ENCODE measurements at regions not wholly inside any gene's neighbourhood (a gene's known extent, or its start where the extent isn't known, plus 50 kb on each side); places are given as distances from the start of the nearest gene placed in this dataset.

- DNase-seq, result no peak
- intact Hi-C loops (cut with DNase I), result no loop called here
- peak in 1 of 2 donors; percentile 41 for ATAC-seq
Observed at GRCh38 chrX:69018416-69019072, 146.7 kb downstream of the PJA1 start.

DNA sequence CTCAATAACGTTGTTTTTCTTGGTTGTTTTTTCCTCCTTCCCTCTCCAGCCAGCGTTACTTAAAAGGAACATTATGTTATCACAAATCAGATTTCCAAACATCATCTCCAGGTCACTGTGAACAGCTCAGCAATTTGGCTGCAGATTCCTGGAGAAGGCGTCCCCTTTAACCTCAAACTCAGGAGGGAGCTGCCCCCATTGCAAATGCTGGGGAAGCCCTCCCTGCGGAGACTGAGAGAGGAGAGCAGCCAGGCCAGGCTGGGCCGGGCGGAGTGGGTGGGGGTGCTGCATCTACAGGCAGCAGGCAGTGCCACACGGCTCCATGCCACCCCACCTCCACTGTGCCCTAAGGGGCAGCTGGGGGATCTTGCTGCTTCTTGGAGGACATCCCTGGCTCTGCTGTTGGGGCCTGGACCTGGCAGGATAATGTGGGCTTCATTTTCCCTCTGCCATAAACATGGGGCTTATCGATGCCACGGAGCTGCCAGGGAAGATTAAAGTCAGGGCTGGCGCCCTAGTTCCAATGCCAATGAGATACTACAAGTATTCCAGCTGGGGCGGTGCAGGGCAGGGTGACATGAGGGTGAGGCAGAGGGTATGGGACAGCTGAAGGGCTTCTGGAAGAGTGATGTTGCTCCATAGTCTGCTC is 148.8 kb downstream of the PJA1 start:
- intact Hi-C loops (cut with DNase I), result no loop called here
- DNase-seq, result no peak
- ATAC-seq, result peak; percentile 36 to 70

DNA sequence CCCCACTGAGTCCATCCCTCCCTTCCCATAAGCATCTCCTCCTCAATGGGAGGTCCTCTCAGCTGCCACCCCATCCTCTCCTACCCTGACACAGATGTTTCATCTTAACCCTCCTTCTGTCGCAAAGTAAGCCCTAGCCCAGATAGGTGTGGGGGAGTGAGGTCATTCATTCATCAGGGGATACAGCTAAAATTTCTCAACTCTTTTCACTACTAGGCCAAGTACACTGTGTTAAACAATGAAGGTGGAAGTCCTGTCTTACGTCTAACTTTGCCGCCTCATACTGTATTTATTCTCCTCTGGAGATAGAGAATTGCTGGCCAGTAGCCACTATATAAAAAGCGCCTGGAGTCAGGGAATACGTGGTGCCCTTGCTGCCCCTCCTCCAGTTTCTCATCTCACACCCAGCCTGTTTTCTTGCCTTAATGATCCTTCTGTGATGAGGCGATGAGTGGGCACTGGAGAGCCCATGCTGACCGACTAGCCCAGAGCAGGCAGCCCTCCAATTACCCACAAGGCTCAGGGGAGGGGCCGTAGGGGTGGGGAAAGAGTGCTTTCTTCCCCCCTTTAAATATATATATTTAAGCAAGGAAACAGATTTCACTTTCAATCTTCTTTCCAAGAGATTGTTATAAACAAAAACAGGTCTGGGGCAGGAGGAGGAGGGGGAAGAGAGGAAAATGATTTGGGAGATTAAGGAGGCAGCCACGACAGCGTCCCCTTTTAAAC is 149.5 kb downstream of the PJA1 start:
- DNase-seq (no peak), ATAC-seq (peak; percentile 42 to 51)
- intact Hi-C loops (cut with DNase I), result no loop called here

- intact Hi-C loops (cut with DNase I), result no loop called here
- no peak for ATAC-seq
- DNase-seq, result no peak
Observed at GRCh38 chrX:69015156-69015555, 150.1 kb downstream of the PJA1 start.

DNA sequence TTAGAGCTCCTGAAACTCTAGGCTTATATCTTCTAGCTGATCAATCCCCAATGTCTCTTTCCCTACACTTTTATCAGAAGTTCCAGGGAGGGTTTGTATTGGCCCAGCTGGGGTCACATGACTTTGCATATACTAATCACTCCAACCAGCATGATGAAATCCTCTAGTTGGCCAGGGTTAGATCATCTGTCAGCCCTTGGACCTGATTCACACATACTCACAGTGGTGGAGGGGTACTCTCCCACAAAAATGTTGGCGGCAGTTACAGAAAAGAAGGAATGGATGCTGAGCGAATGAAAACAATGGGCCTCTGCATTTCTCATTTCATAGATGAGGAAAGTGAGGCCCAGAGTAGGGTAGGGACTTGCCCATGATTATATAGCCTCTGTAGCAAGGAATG is 151.1 kb downstream of the PJA1 start:
- DNase-seq, result no peak
- intact Hi-C loops (cut with DNase I), result no loop called here

GRCh38 chrX:69010339-69010738 is 154.9 kb downstream of the PJA1 start:
- DNase-seq (no peak), ATAC-seq (no peak)
- intact Hi-C loops (cut with DNase I), result no loop called here

More for the DNA sequence above, 151.1 kb downstream of the PJA1 start:
- ATAC-seq, result peak in 1 of 2 donors; percentile 77

DNA sequence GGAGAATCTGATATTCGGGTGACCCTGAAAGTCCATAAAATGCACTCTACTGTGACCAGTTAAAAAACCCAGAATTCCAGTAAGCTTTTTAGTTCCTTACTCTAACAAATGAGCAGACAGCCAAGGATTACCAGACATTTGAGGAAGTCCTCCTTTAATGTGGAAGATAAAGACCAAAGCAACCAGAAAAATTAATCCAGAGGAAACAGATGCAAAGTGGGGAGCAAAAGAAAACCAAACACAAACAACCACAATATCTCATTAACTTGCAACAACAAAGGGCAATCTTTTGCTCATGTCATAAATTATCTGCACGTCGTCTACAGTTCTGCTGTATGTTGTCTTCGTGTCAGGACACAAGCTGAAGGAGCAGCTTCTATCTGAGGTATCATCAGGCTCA is 164.4 kb downstream of the PJA1 start:
- ATAC-seq (no peak), DNase-seq (no peak)
- intact Hi-C loops (cut with DNase I), result no loop called here

DNA sequence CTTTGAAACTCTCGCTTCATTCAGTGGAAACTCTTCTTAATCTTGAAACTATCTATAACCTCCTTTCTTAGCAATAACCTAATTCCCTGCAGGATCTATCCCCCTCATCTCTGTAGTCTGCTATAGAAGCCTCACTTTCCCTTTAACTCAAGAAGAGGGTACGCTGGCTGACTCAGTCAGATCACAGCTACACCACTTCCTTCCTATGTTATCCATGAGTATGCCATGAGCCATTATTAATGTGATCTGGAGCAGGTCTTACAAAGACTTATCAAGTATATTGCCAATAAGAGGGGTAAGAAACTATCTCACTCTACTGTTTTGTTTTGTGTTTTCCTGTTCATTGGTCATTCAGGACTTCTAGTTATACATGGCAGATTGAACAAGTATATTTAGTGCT is 165.3 kb downstream of the PJA1 start:
- no peak for DNase-seq
- intact Hi-C loops (cut with DNase I), result loop anchor here in 1 of 2 donors (5.0 kb wide), 1 partner anchor 63 kb away; no protein-coding TSS in a partner anchor
- ATAC-seq, result no peak

GRCh38 chrX:68999356-68999755 is 165.9 kb downstream of the PJA1 start:
- ATAC-seq (no peak), DNase-seq (no peak)
- intact Hi-C loops (cut with DNase I), result loop anchor here in 1 of 2 donors (5.0 kb wide), 1 partner anchor 62 kb away; no protein-coding TSS in a partner anchor

DNA sequence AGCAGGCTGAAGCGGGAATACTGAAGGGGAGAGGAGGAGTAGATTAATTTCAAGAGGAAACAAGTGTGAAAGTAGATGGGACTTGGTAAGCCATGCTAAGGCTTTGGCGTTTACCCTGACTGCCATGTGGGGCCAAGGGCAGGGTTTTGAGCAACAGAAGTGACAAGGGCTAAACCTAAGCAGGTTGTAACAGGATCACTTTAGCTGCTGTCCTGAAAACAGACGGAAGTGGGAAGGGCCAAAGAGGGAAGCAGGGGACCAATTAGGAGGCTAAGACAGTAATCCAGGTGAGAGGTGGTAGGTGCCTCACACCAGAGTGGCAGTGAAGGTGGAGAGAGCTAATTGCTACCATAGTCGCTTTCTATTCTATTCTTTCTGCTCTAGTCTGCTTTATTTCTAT is 166.5 kb downstream of the PJA1 start:
- intact Hi-C loops (cut with DNase I), result loop anchor here in 1 of 2 donors (5.0 kb wide), 1 partner anchor 61 kb away; no protein-coding TSS in a partner anchor
- ATAC-seq (no peak), DNase-seq (no peak)

DNA sequence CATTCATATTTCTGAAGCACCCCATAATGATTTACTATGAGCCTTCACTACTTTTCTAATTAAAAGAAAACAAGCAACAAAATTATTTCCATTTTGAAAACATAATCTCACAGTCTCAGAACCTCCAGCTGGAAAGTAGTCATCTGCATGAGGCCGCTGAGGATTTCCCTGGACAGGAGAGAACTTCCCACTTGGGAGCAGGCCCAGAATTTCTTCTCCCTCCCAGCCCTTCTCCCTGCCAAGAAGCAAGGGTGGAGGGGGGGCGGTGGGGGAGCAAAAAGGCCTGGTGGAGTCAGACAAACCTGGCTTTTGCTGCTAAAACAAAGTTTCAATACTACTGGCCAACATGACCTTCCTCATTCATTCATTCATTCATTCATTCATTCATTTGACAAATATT is 167.3 kb downstream of the PJA1 start:
- DNase-seq (peak; percentile 58), ATAC-seq (peak; percentile 69 to 71)
- intact Hi-C loops (cut with DNase I), result loop anchor here in 1 of 2 donors (5.0 kb wide), 1 partner anchor 61 kb away; no protein-coding TSS in a partner anchor

GRCh38 chrX:68997511-68997910 is 167.7 kb downstream of the PJA1 start:
- DNase-seq (no peak), ATAC-seq (no peak)
- intact Hi-C loops (cut with DNase I), result loop anchor here in 1 of 2 donors (5.0 kb wide), 1 partner anchor 60 kb away; no protein-coding TSS in a partner anchor

DNA sequence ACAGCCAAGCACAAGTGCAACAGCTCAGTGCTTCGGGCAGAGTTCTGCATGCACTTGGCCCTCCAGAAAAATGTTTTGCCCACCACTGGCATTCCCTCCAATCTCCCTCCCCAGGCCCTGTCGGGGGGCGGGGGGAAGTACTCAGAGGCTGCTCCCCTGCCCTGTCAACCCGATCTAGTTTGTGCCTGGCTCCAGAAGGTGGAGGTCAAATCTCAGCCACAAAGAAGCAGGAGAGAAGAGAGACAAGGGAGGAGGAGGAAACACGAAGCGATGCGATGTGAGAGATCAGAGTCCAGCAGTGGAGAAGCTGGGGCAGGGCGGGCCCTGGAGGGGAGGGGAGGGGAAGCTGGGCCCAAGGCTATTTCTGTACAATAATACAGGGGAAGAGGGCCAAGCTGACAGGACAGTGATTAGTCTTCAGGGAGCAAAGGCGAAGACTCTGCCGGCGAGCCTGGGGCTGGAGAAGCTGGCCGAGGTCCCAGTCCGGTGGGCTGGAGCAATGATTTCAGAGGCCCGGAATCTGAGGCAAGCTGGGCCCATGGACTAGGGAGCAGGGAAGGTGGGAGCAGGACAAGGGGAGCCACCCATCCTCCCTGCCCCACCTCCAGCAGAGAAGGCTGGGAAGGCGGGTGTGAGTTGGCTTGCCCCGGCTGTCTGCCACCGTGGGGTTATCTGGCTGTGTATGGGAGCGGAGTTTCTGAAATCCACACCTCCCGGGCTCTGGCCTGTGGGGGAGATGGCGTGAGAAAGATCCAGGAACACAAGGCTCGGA is 167.1 kb downstream of the EFNB1 start:
- peak; percentile 89 to 93 for ATAC-seq
- DNase-seq, result peak; percentile 61
- intact Hi-C loops (cut with DNase I), result loop anchor here in 1 of 2 donors (5.0 kb wide), 1 partner anchor 59 kb away; no protein-coding TSS in a partner anchor

DNA sequence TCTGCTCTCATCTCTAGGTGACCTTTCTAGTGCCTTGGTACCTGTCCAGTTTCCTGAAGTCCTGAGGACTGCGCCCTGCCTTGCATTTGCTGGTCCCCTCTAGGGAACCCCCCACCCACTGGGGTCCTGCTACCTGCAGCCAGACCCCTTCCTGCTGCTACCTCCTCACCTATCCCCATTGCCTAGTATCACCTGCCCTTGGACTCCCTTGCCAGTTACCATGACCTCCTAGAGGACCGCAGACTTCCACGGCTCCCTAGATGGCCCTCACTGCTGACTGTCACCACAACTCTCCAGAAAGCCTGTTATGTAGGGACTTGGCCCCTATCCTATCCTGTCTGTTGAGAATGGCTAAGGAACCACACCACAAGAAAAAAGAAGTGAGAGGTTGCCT is 166.6 kb downstream of the EFNB1 start:
- intact Hi-C loops (cut with DNase I), result loop anchor here in 1 of 2 donors (5.0 kb wide), 1 partner anchor 58 kb away; no protein-coding TSS in a partner anchor
- no peak for DNase-seq
- ATAC-seq, result peak; percentile 12

DNA sequence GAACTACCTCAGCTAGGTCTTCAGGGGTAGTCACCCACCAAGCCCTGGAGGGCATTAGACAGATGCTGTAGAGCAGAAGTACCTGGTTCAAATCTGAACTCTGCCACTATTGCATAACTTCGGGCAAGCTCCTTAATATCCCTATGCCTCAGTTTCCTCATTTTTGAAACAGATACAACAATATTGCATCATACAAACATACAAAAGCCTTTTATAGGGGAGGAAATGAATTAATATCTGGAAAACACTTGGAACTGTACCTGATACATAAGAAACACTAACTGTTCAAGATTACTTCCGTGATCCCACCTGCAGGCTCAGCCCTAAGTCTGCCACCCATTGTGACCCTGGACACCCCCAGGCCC is 166.1 kb downstream of the EFNB1 start:
- no peak for ATAC-seq
- no peak for DNase-seq
- intact Hi-C loops (cut with DNase I), result loop anchor here in 1 of 2 donors (5.0 kb wide), 1 partner anchor 58 kb away; no protein-coding TSS in a partner anchor

DNA sequence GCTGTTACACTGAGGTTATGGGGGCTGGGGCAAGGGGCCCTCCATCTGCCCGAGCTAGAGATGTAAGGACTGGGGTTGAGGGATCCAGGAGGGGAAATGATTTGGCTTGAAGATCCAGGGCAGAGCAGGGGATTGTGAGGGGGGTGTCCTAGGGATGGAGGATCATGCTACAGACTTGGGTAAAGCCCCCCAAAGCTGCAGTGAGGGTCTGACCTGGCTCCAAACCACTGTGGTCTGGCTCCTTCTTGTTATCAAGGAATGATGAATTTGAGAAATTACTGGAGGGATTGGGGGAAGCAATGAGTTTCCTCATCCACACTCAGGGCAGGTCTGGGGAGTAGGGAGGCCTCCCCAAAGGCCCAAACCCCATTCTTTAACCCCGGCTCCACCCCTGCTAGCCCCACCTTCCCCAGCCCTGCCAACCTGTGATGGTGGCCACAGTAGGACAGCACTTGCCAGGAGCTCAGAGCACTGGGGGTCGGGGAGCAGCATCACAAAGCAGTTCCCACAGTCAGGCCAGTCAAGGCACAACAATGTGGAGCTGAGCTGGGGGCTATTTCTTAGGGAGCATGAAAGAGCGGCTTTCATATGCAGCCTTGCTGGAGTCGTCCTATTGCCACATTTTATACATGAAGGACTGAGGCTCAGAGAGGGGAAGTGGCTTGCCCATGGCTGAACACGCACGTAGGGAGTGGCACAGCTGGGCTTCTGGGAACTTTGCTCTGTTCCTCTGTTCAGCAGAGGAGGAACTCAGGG is 165.5 kb downstream of the EFNB1 start:
- ATAC-seq (no peak), DNase-seq (no peak)
- intact Hi-C loops (cut with DNase I), result no loop called here

GRCh38 chrX:68992821-68993397 is 164.1 kb downstream of the EFNB1 start:
- intact Hi-C loops (cut with DNase I), result no loop called here
- DNase-seq, result no peak
- ATAC-seq, result no peak

- ATAC-seq, result no peak
- DNase-seq, result no peak
- intact Hi-C loops (cut with DNase I), result no loop called here
Observed at GRCh38 chrX:68991691-68992345, 163.0 kb downstream of the EFNB1 start.

Measured in left cardiac atrium (tissue), 4 donors.